ENCODE measurements at regions not wholly inside any gene's neighbourhood (a gene's known extent, or its start where the extent isn't known, plus 50 kb on each side); places are given as distances from the start of the nearest gene placed in this dataset.

DNA sequence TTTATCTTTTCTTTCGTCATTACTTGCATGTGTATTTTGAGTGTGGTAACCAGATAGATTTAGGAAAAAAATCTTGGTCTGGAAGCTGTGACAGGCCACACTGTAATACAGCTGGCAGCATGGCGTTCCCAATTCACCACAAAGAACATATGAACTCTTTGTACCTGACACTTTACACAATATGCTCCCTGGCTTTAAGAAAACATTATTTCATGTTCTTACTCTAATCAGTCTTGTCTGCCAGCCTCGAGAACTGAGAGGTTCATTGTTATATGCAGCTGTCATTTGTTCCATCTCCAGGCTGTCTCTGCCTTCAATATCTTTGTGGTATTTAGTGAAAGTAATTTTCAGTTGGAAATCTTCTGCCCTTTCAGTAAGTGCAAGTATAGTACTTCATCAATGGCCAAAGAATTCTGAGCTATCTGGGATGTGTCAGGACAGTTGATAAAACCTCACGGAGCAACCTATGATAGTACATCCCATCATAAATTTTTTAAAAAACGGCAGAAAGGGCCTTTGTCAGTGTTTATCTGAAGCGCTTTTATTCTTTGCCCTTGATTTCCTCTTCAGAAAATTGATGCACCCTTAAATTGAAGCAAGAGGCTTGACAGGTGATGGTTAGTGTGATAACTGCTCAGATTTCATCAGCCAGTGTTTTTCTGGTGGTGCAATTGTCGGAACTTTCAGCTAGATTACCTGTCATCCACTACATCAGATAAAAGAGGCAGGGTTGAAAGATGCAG is 146.3 kb upstream of the SP8 start:
- TF ChIP-seq RELA (IDR thresholded peaks at IDR 0.05; ENCODE audit: borderline replicate concordance, partially characterized antibody) (no peak), SREBF2 (IDR thresholded peaks at IDR 0.05; ENCODE audit: low read length) (no peak), POLR2A (IDR thresholded peaks at IDR 0.05; ENCODE audit: low read depth, low read length) (no peak)
- TF ChIP-seq, protein P1, sequence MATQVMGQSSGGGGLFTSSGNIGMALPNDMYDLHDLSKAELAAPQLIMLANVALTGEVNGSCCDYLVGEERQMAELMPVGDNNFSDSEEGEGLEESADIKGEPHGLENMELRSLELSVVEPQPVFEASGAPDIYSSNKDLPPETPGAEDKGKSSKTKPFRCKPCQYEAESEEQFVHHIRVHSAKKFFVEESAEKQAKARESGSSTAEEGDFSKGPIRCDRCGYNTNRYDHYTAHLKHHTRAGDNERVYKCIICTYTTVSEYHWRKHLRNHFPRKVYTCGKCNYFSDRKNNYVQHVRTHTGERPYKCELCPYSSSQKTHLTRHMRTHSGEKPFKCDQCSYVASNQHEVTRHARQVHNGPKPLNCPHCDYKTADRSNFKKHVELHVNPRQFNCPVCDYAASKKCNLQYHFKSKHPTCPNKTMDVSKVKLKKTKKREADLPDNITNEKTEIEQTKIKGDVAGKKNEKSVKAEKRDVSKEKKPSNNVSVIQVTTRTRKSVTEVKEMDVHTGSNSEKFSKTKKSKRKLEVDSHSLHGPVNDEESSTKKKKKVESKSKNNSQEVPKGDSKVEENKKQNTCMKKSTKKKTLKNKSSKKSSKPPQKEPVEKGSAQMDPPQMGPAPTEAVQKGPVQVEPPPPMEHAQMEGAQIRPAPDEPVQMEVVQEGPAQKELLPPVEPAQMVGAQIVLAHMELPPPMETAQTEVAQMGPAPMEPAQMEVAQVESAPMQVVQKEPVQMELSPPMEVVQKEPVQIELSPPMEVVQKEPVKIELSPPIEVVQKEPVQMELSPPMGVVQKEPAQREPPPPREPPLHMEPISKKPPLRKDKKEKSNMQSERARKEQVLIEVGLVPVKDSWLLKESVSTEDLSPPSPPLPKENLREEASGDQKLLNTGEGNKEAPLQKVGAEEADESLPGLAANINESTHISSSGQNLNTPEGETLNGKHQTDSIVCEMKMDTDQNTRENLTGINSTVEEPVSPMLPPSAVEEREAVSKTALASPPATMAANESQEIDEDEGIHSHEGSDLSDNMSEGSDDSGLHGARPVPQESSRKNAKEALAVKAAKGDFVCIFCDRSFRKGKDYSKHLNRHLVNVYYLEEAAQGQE (IDR thresholded peaks at IDR 0.05; ENCODE audit: low read depth, low read length), result no peak
- TF ChIP-seq, protein P2, sequence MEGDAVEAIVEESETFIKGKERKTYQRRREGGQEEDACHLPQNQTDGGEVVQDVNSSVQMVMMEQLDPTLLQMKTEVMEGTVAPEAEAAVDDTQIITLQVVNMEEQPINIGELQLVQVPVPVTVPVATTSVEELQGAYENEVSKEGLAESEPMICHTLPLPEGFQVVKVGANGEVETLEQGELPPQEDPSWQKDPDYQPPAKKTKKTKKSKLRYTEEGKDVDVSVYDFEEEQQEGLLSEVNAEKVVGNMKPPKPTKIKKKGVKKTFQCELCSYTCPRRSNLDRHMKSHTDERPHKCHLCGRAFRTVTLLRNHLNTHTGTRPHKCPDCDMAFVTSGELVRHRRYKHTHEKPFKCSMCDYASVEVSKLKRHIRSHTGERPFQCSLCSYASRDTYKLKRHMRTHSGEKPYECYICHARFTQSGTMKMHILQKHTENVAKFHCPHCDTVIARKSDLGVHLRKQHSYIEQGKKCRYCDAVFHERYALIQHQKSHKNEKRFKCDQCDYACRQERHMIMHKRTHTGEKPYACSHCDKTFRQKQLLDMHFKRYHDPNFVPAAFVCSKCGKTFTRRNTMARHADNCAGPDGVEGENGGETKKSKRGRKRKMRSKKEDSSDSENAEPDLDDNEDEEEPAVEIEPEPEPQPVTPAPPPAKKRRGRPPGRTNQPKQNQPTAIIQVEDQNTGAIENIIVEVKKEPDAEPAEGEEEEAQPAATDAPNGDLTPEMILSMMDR (IDR thresholded peaks at IDR 0.05 in 2 of 3, conservative IDR thresholded peaks at IDR 0.05 in 1 of 3; ENCODE audit: control insufficient read depth in 2 of 3, extremely low read depth in 1 of 3, insufficient read depth in 1 of 3, low read depth in 3 of 3, low read length in 3 of 3), result no peak
